EH (cell line): ENCODE measurements at regions not wholly inside any gene's neighbourhood (a gene's known extent, or its start where the extent isn't known, plus 50 kb on each side); places are given as distances from the start of the nearest gene placed in this dataset.

Source experiments
- DNase-seq: peaks from one replicate; pipeline ENCODE4 v3.0.0-alpha.2; 2015; ENCODE audit warnings: low read depth

GRCh38 chr3:152100491-152101132 is 168.1 kb upstream of the MBNL1 start:
- no peak for DNase-seq

GRCh38 chr3:152102410-152102809 is 166.3 kb upstream of the MBNL1 start:
- DNase-seq: no peak

GRCh38 chr3:152103257-152103656 is 165.5 kb upstream of the MBNL1 start:
- no peak for DNase-seq

GRCh38 chr3:152104847-152105415 is 163.8 kb upstream of the MBNL1 start:
- no peak for DNase-seq

- DNase-seq: no peak
These were observed 163.3 kb upstream of the MBNL1 start for GRCh38 chr3:152105446-152105845.

- DNase-seq: no peak
These were observed 159.7 kb upstream of the MBNL1 start for GRCh38 chr3:152109038-152109437.

GRCh38 chr3:152113413-152113812 is 155.3 kb upstream of the MBNL1 start:
- peak; percentile 47 for DNase-seq

GRCh38 chr3:152113992-152114651 is 154.6 kb upstream of the MBNL1 start:
- peak; percentile 6 for DNase-seq

GRCh38 chr3:152120601-152121269 is 148.0 kb upstream of the MBNL1 start:
- DNase-seq: peak; percentile 35

- DNase-seq: peak; percentile 94
These were observed 147.5 kb upstream of the MBNL1 start for GRCh38 chr3:152121270-152121636.

GRCh38 chr3:152122851-152123250 is 145.9 kb upstream of the MBNL1 start:
- DNase-seq: no peak

GRCh38 chr3:152123457-152123856 is 145.3 kb upstream of the MBNL1 start:
- DNase-seq: peak; percentile 12

GRCh38 chr3:152126260-152126659 is 142.5 kb upstream of the MBNL1 start:
- DNase-seq: peak; percentile 61

GRCh38 chr3:152127058-152127457 is 141.7 kb upstream of the MBNL1 start:
- no peak for DNase-seq

GRCh38 chr3:152128356-152128755 is 140.4 kb upstream of the MBNL1 start:
- peak; percentile 67 for DNase-seq

- DNase-seq: no peak
These were observed 129.1 kb upstream of the MBNL1 start for GRCh38 chr3:152139651-152140050.

GRCh38 chr3:152146461-152146860 is 122.3 kb upstream of the MBNL1 start:
- no peak for DNase-seq

GRCh38 chr3:152147748-152148147 is 121.0 kb upstream of the MBNL1 start:
- no peak for DNase-seq

- no peak for DNase-seq
These were observed 120.2 kb upstream of the MBNL1 start for GRCh38 chr3:152148579-152148978.

GRCh38 chr3:152149832-152150231 is 118.9 kb upstream of the MBNL1 start:
- DNase-seq: no peak

- DNase-seq: no peak
These were observed 117.4 kb upstream of the MBNL1 start for GRCh38 chr3:152151216-152151876.
